ENCODE measurements at regions not wholly inside any gene's neighbourhood (a gene's known extent, or its start where the extent isn't known, plus 50 kb on each side); places are given as distances from the start of the nearest gene placed in this dataset.
"Not testable (repeated sequence)": the region's sequence is repeated elsewhere in the genome, so short reads cannot be mapped to it uniquely, and the experiment has no call there.

GRCh38 chr5:136631186-136631585 is 265.8 kb upstream of the TRPC7 start:
- peak in 1 of 3 donors; percentile 31 for DNase-seq (ENCODE audit: low read depth in 2 of 3, low spot score in 2 of 3)

GRCh38 chr5:136629125-136629792 is 263.9 kb upstream of the TRPC7 start:
- no peak for DNase-seq (ENCODE audit: low read depth in 2 of 3, low spot score in 2 of 3)

GRCh38 chr5:136626531-136626930 is 261.2 kb upstream of the TRPC7 start:
- no peak for DNase-seq (ENCODE audit: low read depth in 2 of 3, low spot score in 2 of 3)

GRCh38 chr5:136622747-136623146 is 257.4 kb upstream of the TRPC7 start:
- DNase-seq (ENCODE audit: low read depth in 2 of 3, low spot score in 2 of 3): no peak

- no peak for DNase-seq (ENCODE audit: low read depth in 2 of 3, low spot score in 2 of 3)
Measured at GRCh38 chr5:136621743-136622142, 256.4 kb upstream of the TRPC7 start.

- DNase-seq (ENCODE audit: low read depth in 2 of 3, low spot score in 2 of 3): no peak
Measured at GRCh38 chr5:136620621-136621020, 255.3 kb upstream of the TRPC7 start.

- DNase-seq (ENCODE audit: low read depth in 2 of 3, low spot score in 2 of 3): peak in 2 of 3 donors; percentile 49 to 69
Measured at GRCh38 chr5:136620016-136620419, 254.7 kb upstream of the TRPC7 start.

GRCh38 chr5:136619556-136619955 is 254.2 kb upstream of the TRPC7 start:
- DNase-seq (ENCODE audit: low read depth in 2 of 3, low spot score in 2 of 3): no peak

GRCh38 chr5:136615251-136616119 is 250.1 kb upstream of the TRPC7 start:
- no peak for DNase-seq (ENCODE audit: low read depth in 2 of 3, low spot score in 2 of 3)

GRCh38 chr5:136613230-136613629 is 247.9 kb upstream of the TRPC7 start:
- DNase-seq (ENCODE audit: low read depth in 2 of 3, low spot score in 2 of 3): no peak

- no peak for DNase-seq (ENCODE audit: low read depth in 2 of 3, low spot score in 2 of 3)
Measured at GRCh38 chr5:136605638-136606037, 240.3 kb upstream of the TRPC7 start.

- no peak for DNase-seq (ENCODE audit: low read depth in 2 of 3, low spot score in 2 of 3)
Measured at GRCh38 chr5:136600306-136600705, 235.0 kb upstream of the TRPC7 start.

GRCh38 chr5:136598802-136599404 is 233.6 kb upstream of the TRPC7 start:
- DNase-seq (ENCODE audit: low read depth in 2 of 3, low spot score in 2 of 3): no peak

GRCh38 chr5:136594416-136594815 is 229.1 kb upstream of the TRPC7 start:
- DNase-seq (ENCODE audit: low read depth in 2 of 3, low spot score in 2 of 3): no peak

GRCh38 chr5:136590581-136590980 is 225.2 kb upstream of the TRPC7 start:
- no peak for DNase-seq (ENCODE audit: low read depth in 2 of 3, low spot score in 2 of 3)

GRCh38 chr5:136586196-136586595 is 220.9 kb upstream of the TRPC7 start:
- no peak for DNase-seq (ENCODE audit: low read depth in 2 of 3, low spot score in 2 of 3)

- DNase-seq (ENCODE audit: low read depth in 2 of 3, low spot score in 2 of 3): no peak
Measured at GRCh38 chr5:136584474-136584873, 219.1 kb upstream of the TRPC7 start.

GRCh38 chr5:136579238-136579637 is 213.9 kb upstream of the TRPC7 start:
- no peak for DNase-seq (ENCODE audit: low read depth in 2 of 3, low spot score in 2 of 3)

- not testable (repeated sequence) for DNase-seq (ENCODE audit: low read depth in 2 of 3, low spot score in 2 of 3)
Measured at GRCh38 chr5:136569875-136570274, 204.5 kb upstream of the TRPC7 start.

GRCh38 chr5:136565457-136565856 is 200.1 kb upstream of the TRPC7 start:
- DNase-seq (ENCODE audit: low read depth in 2 of 3, low spot score in 2 of 3): not testable (repeated sequence)

GRCh38 chr5:136565050-136565449 is 199.7 kb upstream of the TRPC7 start:
- not testable (repeated sequence) for DNase-seq (ENCODE audit: low read depth in 2 of 3, low spot score in 2 of 3)

- DNase-seq (ENCODE audit: low read depth in 2 of 3, low spot score in 2 of 3): not testable (repeated sequence)
Measured at GRCh38 chr5:136564431-136564830, 199.1 kb upstream of the TRPC7 start.

Measured in hematopoietic multipotent progenitor cell (in vitro differentiated cells).